Left cardiac atrium (tissue), 4 donors: ENCODE measurements at regions not wholly inside any gene's neighbourhood (a gene's known extent, or its start where the extent isn't known, plus 50 kb on each side); places are given as distances from the start of the nearest gene placed in this dataset.
"Not testable (repeated sequence)": the region's sequence is repeated elsewhere in the genome, so short reads cannot be mapped to it uniquely, and the experiment has no call there.

ENCODE experiments used
- ATAC-seq, 2 donors: fragments of 200-7000 bp; cut with Tn5 transposase; one replicate each; pipeline ENCODE4 v1.9.1; 2020; ENCODE audit warnings: mild to moderate bottlenecking in 2 of 2, moderate library complexity in 2 of 2
- DNase-seq: peaks from one replicate; pipeline ENCODE4 v3.0.0-alpha.2; 2020
- intact Hi-C, 2 donors: fragments of 100-400 bp; cut with DNase I; formaldehyde crosslinking; loops; one replicate each; pipeline versions ENCODE4 v1.14.1 to v1.15.1; 2022 to 2023
- donor health status: DM: no; HTN: yes; CAD: no.
- donor health status: DM: no; HTN: yes; CAD: no; lungs with severe emphysema.
- donor health status: DM: yes; HTN: yes; CAD: no.
- donor health status: Dilated cardiomyopathy.

GRCh38 chr1:220475608-220476007 is 52.3 kb upstream of the MARK1 start:
- not testable (repeated sequence) for DNase-seq, ATAC-seq

GRCh38 chr1:220475141-220475540 is 52.8 kb upstream of the MARK1 start:
- ATAC-seq, DNase-seq, intact Hi-C loops: not testable (repeated sequence)

More at GRCh38 chr1:220475608-220476007, 52.3 kb upstream of the MARK1 start:
- intact Hi-C loops: not testable (repeated sequence)

DNA sequence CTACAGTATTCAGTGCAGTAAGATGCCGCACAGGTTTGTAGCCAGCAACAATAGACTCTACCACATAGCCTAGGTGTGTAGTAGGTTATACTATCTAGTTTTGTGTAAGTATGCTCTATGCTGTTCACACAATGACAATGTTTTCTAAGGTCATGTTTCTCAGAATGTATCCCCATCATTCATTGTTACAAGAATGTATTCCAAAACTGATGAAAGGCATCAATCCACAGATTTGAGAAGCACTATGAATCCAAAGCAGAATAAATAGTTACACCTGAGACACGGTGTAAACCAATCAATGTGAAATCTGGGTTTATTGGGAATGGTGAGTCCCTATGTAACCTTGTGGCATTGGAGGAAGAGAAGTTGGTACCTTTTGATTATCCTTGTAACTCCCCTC is 54.5 kb upstream of the MARK1 start:
- intact Hi-C loops: no loop called here
- DNase-seq: no peak
- no peak for ATAC-seq

DNA sequence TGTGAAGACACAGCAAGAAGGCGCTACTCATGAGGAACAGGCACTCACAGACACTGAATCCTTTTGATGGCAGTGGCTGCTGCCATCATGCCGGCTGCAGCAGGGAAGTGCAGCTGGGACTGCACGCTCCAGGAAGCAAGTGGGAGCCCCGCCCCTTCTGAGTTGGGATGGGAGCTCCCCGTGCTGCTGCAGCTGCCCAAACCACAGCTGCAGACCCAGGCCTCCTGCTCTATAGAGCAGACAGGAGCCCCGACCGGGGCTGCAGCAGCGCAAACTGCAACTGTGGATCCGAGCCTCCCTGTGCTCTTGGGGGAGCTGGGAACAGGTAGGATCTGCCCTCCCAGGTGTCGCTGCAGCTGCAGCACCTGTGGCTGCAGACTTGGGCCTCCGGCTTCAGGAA is 65.2 kb upstream of the MARK1 start:
- no peak for DNase-seq
- intact Hi-C loops: no loop called here
- ATAC-seq: no peak

DNA sequence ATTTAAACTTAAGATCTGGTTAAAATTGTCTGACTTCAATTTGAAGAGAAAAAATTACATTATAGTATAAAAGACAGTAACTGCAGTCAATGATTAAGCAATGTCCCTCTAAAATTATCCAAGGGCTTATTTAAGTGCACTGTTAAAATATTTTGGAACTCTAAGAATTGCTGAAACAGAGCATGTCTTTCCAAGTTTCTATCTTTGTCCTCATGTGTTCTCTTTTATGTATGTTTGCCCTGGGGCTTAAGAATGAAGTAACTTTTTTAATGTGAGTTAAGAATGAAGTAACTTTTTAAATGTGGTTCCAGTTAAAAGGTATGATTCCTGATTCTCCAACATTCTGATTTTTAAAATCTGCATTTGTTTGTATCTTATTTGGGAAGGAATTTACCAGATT is 69.0 kb upstream of the MARK1 start:
- intact Hi-C loops: no loop called here

GRCh38 chr1:220457957-220458609 is 69.9 kb upstream of the MARK1 start:
- DNase-seq: no peak
- intact Hi-C loops: no loop called here
- no peak for ATAC-seq

More for the DNA sequence above, 69.0 kb upstream of the MARK1 start:
- ATAC-seq: no peak
- no peak for DNase-seq

DNA sequence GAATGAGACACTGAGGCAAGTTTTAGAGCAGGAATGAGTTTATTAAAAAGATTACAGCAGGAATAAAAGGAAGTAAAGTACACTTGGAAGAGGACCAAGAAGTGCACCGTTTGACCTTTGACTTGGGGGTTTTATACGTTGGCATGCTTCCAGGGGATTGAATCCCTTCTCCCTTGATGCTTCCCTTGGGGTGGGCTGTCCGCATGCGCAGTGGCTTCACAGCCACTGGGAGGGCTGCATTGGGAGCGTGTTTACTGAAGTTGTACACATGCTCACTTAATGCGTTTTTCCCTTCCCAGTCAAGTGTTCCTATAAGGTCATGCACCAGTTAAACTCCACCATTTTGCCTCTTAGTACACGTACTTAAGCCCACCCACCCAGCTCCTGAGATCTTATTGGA is 72.4 kb upstream of the MARK1 start:
- intact Hi-C loops: no loop called here
- DNase-seq (no peak), ATAC-seq (no peak)

DNA sequence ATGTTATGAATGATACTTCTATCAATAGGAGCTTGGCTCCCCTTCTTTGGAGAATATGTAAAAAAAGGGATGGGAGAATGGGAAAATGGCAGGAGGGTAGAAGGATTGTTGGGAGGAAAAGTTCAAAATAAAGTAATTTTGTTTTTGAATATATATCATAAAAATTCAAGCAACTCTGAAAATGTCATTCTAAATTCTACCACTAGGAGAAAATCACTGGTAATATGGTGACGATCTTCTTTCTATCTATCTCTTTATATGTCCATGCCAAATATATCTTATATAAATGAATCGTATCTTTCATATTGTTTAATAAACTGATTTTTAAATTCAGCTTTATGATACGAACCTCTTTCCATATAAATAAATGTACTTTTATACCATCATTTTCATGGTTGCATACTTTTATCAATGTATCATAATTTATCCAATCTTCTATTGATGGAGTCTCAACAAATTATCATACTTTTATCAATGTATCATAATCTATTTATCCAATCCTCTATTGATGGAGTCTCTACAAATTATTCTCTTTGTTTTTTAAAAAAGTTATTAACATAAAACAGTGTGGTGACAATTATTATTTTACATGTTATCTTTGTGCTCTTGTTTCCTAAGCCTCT is 73.7 kb upstream of the MARK1 start:
- DNase-seq: no peak
- intact Hi-C loops: no loop called here
- ATAC-seq: no peak

DNA sequence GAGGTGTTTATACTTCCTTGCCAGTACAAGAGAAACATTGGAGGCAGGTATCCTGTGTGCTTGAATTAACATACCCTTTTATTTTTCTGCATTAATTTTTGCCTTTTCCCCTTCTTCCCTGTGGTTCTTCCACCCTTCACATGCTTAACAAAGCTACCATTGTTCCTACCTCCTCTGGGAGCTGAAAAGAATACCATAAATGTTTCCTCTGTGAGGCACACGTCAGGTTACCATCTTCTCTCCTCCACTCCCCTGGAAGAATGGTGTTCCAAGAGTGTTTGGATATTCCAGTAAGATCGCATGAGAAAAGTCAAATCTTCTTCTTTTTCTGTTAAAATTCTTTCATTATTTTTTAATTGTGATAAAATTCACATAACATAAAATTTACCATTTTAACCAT is 74.6 kb upstream of the MARK1 start:
- ATAC-seq (no peak), DNase-seq (no peak)
- intact Hi-C loops: no loop called here

GRCh38 chr1:220451532-220451931 is 76.4 kb upstream of the MARK1 start:
- intact Hi-C loops: no loop called here
- ATAC-seq (peak in 1 of 2 donors; percentile 79), DNase-seq (no peak)

GRCh38 chr1:220450927-220451326 is 77.0 kb upstream of the MARK1 start:
- ATAC-seq: no peak
- intact Hi-C loops: no loop called here
- no peak for DNase-seq

DNA sequence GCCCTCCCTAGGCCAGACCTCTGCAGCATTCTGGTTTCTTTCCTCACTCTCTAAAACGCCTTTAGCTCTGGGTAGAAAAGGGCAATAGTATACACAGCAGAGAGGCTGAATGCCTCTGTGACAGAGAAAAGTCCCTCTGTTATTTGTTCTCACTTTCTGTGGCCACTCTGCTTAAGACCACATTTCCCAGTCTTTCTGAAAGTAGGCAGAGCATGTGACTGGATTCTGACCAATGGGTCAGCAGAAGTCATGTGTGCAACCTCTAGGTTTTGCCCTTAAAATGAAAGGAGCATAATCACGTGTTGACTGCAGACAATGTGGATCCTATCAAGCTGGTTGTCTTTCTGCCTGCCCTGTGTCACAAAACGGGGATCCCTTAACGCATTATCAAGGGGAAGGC is 79.7 kb upstream of the MARK1 start:
- ATAC-seq: no peak
- intact Hi-C loops: no loop called here
- DNase-seq: no peak

- intact Hi-C loops, ATAC-seq, DNase-seq: not testable (repeated sequence)
Observed at GRCh38 chr1:220444586-220444985, 83.3 kb upstream of the MARK1 start.

GRCh38 chr1:220441211-220441610 is 86.7 kb upstream of the MARK1 start:
- ATAC-seq (no peak), DNase-seq (no peak)
- intact Hi-C loops: no loop called here

DNA sequence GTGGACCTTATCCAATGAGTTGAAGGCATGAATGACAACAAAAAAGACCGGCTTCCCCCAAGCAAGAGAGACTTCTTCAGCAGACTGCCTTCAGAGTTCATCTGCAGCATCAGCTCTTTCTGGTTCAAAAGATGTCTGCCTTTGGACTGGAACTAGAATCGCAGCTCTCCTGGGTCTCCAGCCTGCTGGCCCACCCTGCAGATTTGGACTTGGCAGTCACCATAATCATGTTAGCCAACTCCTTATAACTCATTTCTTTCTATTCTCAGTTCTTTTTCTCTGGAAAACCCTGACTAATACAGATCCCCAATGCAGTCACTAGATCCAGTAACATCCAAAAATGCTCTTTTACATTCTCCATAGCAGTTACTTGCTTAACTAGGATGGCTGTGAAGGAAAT is 89.2 kb upstream of the MARK1 start:
- ATAC-seq (no peak), DNase-seq (no peak)
- intact Hi-C loops: no loop called here

DNA sequence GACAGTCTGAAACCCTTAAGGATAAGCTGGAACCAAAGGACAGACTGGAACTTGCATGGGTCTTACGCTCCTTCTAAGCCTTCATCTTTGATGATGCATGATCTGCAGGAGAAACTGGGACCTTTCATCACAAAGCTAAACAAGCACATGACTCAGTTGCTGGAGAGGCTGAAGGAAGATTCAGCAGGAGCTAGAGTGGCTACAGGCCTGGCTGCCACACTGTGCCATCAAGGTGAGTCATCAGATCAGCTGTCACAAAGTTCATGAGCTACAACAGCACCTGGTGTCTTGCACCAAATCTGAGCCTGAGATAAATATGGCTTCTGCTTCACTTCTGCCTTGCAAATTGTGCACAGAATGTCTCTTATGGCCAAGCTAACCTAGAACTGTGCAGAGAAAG is 95.5 kb upstream of the MARK1 start:
- intact Hi-C loops: no loop called here
- DNase-seq (no peak), ATAC-seq (peak in 1 of 2 donors; percentile 68)

GRCh38 chr1:220431554-220432239 is 96.2 kb upstream of the MARK1 start:
- peak in 1 of 2 donors; percentile 12 for ATAC-seq
- intact Hi-C loops: no loop called here
- DNase-seq: no peak

- intact Hi-C loops: no loop called here
- DNase-seq (no peak), ATAC-seq (no peak)
Observed at GRCh38 chr1:220430586-220430985, 97.3 kb upstream of the MARK1 start.

DNA sequence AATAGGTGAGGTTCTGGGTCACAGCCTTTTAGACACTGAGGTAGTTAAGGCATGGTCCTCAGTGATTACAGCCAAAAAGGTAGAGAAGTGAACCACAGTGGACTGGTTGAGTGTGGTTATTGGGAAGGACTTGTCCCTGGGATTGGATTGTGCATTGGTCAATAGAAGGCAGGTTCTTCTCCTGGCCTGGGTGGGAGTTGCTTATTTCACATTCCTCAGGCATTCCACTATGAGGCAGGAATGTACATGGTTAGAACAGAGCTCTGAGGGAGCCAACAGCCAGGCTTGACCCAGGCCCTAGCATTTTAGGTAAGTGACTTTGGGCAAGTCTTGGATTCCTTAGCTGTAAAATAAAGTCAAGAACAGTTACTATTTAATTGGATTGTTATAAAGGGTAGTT is 97.9 kb upstream of the MARK1 start:
- intact Hi-C loops: no loop called here
- no peak for DNase-seq
- no peak for ATAC-seq

- ATAC-seq (no peak), DNase-seq (no peak)
- intact Hi-C loops: no loop called here
Observed at GRCh38 chr1:220426989-220427388, 100.9 kb upstream of the MARK1 start.

DNA sequence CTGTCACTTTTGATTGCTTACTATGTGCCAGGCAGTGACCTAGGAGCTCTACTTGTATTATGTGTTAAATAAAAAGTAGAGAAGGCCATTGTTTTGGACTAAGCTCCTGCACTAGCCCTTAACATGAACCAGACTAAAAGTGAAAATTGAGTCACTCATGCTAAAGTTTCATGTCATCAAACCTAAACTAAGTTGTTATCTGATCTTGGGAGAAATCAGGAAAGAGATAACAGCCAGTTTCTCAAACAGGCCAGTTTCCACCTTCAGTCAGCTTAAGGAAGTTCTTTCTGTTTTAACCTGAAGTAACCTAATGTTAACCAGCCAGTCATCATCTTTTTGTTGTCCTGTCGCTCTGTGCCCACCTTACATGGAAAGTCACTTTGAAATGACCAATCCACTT is 102.1 kb upstream of the MARK1 start:
- intact Hi-C loops: no loop called here
- DNase-seq: no peak
- ATAC-seq: no peak
